ENCODE measurements at regions not wholly inside any gene's neighbourhood (a gene's known extent, or its start where the extent isn't known, plus 50 kb on each side); places are given as distances from the start of the nearest gene placed in this dataset.

- TF ChIP-seq POLR2A (IDR thresholded peaks at IDR 0.05) (no peak), CTCF (IDR thresholded peaks at IDR 0.05) (no peak)
Measured at GRCh38 chr15:29550834-29551465, 271.3 kb downstream of the TJP1 start.
